ENCODE measurements at regions not wholly inside any gene's neighbourhood (a gene's known extent, or its start where the extent isn't known, plus 50 kb on each side); places are given as distances from the start of the nearest gene placed in this dataset.

- no peaks in the 10 kb centered on the region for H3K27me3 ChIP-seq (ENCODE audit: control insufficient read depth, insufficient read depth, low read length)
- H3K4me3 ChIP-seq (ENCODE audit: low read depth, low read length): no peak overlapping the region
- ChIA-PET POLR2A (no interaction called here), CTCF (no interaction called here)
- TF ChIP-seq, protein P1, sequence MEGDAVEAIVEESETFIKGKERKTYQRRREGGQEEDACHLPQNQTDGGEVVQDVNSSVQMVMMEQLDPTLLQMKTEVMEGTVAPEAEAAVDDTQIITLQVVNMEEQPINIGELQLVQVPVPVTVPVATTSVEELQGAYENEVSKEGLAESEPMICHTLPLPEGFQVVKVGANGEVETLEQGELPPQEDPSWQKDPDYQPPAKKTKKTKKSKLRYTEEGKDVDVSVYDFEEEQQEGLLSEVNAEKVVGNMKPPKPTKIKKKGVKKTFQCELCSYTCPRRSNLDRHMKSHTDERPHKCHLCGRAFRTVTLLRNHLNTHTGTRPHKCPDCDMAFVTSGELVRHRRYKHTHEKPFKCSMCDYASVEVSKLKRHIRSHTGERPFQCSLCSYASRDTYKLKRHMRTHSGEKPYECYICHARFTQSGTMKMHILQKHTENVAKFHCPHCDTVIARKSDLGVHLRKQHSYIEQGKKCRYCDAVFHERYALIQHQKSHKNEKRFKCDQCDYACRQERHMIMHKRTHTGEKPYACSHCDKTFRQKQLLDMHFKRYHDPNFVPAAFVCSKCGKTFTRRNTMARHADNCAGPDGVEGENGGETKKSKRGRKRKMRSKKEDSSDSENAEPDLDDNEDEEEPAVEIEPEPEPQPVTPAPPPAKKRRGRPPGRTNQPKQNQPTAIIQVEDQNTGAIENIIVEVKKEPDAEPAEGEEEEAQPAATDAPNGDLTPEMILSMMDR (IDR thresholded peaks at IDR 0.05; ENCODE audit: insufficient read depth, low read depth, low read length): no peak
- no peak for DNase-seq (ENCODE audit: low read depth)
- no peaks in the 10 kb centered on the region for H3K36me3 ChIP-seq (ENCODE audit: control insufficient read depth, insufficient read depth, low read length)
Observed at GRCh38 chr22:48857202-48857805, 970.4 kb downstream of the BRD1 start.

GRCh38 chr22:48856308-48856615 lies 971.4 kb downstream of the BRD1 start:
- Histone ChIP-seq H3K27me3 (ENCODE audit: control insufficient read depth, insufficient read depth, low read length) (no peaks in the 10 kb centered on the region), H3K4me3 (ENCODE audit: low read depth, low read length) (no peak overlapping the region), H3K36me3 (ENCODE audit: control insufficient read depth, insufficient read depth, low read length) (no peaks in the 10 kb centered on the region)
- CTCF ChIA-PET: no interaction called here
- TF ChIP-seq, protein P1 (IDR thresholded peaks at IDR 0.05; ENCODE audit: insufficient read depth, low read depth, low read length): no peak
- POLR2A ChIA-PET: no interaction called here
- DNase-seq (ENCODE audit: low read depth): no peak

DNA sequence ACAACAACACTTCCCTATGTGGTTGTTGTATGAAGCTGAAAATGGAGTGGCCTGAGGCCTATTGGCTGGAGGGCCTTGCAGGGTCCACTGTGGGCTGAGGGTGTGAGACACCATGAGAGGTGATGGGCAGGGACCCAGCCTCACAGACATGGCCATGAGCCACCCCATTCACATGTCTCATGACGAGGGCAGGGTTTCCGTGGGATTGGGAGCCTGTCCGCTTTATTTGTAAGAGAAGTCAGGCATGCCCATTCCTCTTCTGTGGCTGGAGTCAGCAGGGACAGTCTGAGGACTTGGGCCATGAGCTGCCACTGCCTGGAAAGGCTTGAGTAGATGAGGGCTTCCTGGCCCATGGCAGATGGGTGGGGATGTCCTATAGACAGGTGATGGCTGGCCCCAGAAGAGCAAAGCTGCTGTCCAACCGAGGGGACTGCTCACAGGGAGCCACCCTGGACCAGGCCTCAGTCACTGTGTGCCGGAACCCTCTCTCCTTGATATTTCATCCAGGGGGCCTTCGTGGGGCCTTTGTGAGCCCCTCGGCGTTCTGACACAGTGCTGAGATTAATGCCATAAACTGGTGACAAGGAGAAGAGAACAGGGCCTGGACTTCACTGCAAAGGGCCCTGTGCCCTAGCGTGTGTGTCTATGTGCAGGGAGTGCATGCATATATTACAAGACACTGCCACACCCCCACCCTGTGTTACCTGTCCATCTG lies 971.9 kb downstream of the BRD1 start:
- POLR2A ChIA-PET: no interaction called here
- H3K27me3 ChIP-seq (ENCODE audit: control insufficient read depth, insufficient read depth, low read length): no peaks in the 10 kb centered on the region

DNA sequence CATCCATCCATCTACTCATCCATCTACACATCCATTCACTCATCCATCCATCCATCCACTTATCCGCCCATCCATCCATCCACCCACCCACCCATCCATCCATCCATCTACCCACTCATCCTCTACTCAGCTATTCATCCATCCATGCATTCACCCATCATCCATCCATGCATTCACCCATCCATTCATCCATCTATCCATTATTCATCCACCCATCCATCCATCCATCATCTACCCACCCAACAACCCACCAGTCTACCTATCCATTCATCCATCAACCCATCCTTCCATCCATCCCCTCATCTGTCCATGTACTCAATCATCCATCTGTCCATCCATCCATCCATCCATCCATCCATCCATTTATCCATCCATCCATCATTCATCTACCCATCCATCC lies 972.7 kb downstream of the BRD1 start:
- CTCF ChIA-PET: no interaction called here
- TF ChIP-seq, protein P1 (IDR thresholded peaks at IDR 0.05; ENCODE audit: insufficient read depth, low read depth, low read length): no peak
- POLR2A ChIA-PET: no interaction called here

More for the DNA sequence above, 971.9 kb downstream of the BRD1 start:
- no peak overlapping the region for H3K4me3 ChIP-seq (ENCODE audit: low read depth, low read length)
- H3K36me3 ChIP-seq (ENCODE audit: control insufficient read depth, insufficient read depth, low read length): no peaks in the 10 kb centered on the region
- no peak for DNase-seq (ENCODE audit: low read depth)
- TF ChIP-seq, protein P1 (IDR thresholded peaks at IDR 0.05; ENCODE audit: insufficient read depth, low read depth, low read length): no peak
- CTCF ChIA-PET: no interaction called here

DNA sequence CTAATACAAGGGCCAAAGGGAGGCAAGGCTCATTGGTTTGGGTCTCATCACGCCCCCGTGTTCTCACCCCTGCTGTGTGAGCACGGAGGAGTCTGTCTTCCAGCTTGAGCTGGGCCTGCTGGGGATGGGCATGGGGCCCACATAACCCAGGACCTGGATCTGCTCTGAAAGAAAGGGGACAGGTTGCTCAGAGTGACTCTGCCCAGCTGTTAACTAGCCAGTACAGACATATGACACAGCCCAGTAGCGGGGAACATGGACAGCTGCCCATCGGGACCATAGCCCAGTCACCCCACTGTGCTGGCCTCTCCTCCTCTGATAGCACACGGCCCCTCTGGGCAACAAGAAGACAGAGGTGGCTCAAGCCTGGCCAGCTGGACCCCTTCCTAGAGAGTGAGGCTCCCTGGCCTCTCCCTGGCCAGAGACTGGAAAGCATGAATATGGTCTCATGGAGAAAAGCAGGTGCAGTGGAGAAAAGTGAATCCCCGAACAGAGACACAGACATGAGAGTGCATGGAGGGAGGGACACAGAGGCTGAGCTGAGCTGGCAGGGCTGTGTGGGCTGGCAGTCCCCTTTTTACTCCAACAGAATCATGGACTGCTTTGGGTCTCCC lies 973.9 kb downstream of the BRD1 start:
- POLR2A ChIA-PET: no interaction called here
- TF ChIP-seq, protein P1 (IDR thresholded peaks at IDR 0.05; ENCODE audit: insufficient read depth, low read depth, low read length): no peak
- DNase-seq (ENCODE audit: low read depth): no peak
- no peaks in the 10 kb centered on the region for H3K36me3 ChIP-seq (ENCODE audit: control insufficient read depth, insufficient read depth, low read length)
- H3K4me3 ChIP-seq (ENCODE audit: low read depth, low read length): no peak overlapping the region
- CTCF ChIA-PET: no interaction called here
- H3K27me3 ChIP-seq (ENCODE audit: control insufficient read depth, insufficient read depth, low read length): no peaks in the 10 kb centered on the region

More for the DNA sequence above, 972.7 kb downstream of the BRD1 start:
- Histone ChIP-seq H3K27me3 (ENCODE audit: control insufficient read depth, insufficient read depth, low read length) (no peaks in the 10 kb centered on the region), H3K36me3 (ENCODE audit: control insufficient read depth, insufficient read depth, low read length) (no peaks in the 10 kb centered on the region), H3K4me3 (ENCODE audit: low read depth, low read length) (no peak overlapping the region)
- DNase-seq (ENCODE audit: low read depth): no peak

Measured in BJ (cell line).